NCI-H2171 treated with DMSO at 0.1 percent for 48 hours (cell line): ENCODE measurements at regions not wholly inside any gene's neighbourhood (a gene's known extent, or its start where the extent isn't known, plus 50 kb on each side); places are given as distances from the start of the nearest gene placed in this dataset.

Source experiments
- DNase-seq: peaks from one replicate; lab custom pipeline; 2025; lab: John Stamatoyannopoulos, UW

GRCh38 chr10:131635564-131636015, 265.2 kb upstream of the PPP2R2D start:
- no peak for DNase-seq

- no peak for DNase-seq
These were observed 264.7 kb upstream of the PPP2R2D start for GRCh38 chr10:131636116-131636515.

GRCh38 chr10:131636841-131637724, 263.7 kb upstream of the PPP2R2D start:
- DNase-seq: no peak

GRCh38 chr10:131638049-131638879, 262.5 kb upstream of the PPP2R2D start:
- DNase-seq: no peak

GRCh38 chr10:131638880-131639278, 261.9 kb upstream of the PPP2R2D start:
- DNase-seq: no peak

GRCh38 chr10:131640045-131640644, 260.7 kb upstream of the PPP2R2D start:
- no peak for DNase-seq

- DNase-seq: no peak
These were observed 259.6 kb upstream of the PPP2R2D start for GRCh38 chr10:131641231-131641630.

GRCh38 chr10:131641898-131642297, 258.9 kb upstream of the PPP2R2D start:
- no peak for DNase-seq

- DNase-seq: no peak
These were observed 257.8 kb upstream of the PPP2R2D start for GRCh38 chr10:131642966-131643365.

- no peak for DNase-seq
These were observed 256.5 kb upstream of the PPP2R2D start for GRCh38 chr10:131644289-131644688.

- DNase-seq: no peak
These were observed 255.7 kb upstream of the PPP2R2D start for GRCh38 chr10:131644864-131645658.

- no peak for DNase-seq
These were observed 255.1 kb upstream of the PPP2R2D start for GRCh38 chr10:131645756-131646155.

- DNase-seq: no peak
These were observed 254.0 kb upstream of the PPP2R2D start for GRCh38 chr10:131646551-131647525.

GRCh38 chr10:131647789-131648188, 253.0 kb upstream of the PPP2R2D start:
- DNase-seq: no peak

GRCh38 chr10:131648386-131649020, 252.3 kb upstream of the PPP2R2D start:
- DNase-seq: no peak

- no peak for DNase-seq
These were observed 251.2 kb upstream of the PPP2R2D start for GRCh38 chr10:131649617-131650016.

- DNase-seq: no peak
These were observed 250.6 kb upstream of the PPP2R2D start for GRCh38 chr10:131650169-131650705.

- no peak for DNase-seq
These were observed 249.8 kb upstream of the PPP2R2D start for GRCh38 chr10:131650771-131651673.
